MCF 10A (cell line): ENCODE measurements at regions not wholly inside any gene's neighbourhood (a gene's known extent, or its start where the extent isn't known, plus 50 kb on each side); places are given as distances from the start of the nearest gene placed in this dataset.
"Not testable (repeated sequence)": the region's sequence is repeated elsewhere in the genome, so short reads cannot be mapped to it uniquely, and the experiment has no call there.

Experiments used
- BruUV-seq: library from RNA; stranded (reverse); fragments of 400-500 nt; replicated peaks from 2 replicates; lab custom pipeline; 2021; lab: Mats Ljungman, UMichigan
- CTCF ChIA-PET: fragments of 300-600 bp; sonication (Branson Sonifier 250); formaldehyde crosslinking; extraction: SDS; loops from one replicate; lab custom pipeline; 2021; ENCODE audit warnings: antibody characterized with exemption, inconsistent platforms; lab: Yijun Ruan, JAX
- POLR2A ChIA-PET: fragments of 300-600, 350-650 bp; sonication (Branson Sonifier 250); formaldehyde crosslinking; extraction: SDS; loops from one replicate; lab custom pipeline; 2020; ENCODE audit warnings: antibody characterized with exemption, inconsistent platforms; lab: Yijun Ruan, JAX
- DNase-seq: peaks from one replicate; pipeline ENCODE4 v3.0.0-alpha.2; 2018; ENCODE audit not compliant: unreplicated experiment
- H3K27ac Mint-ChIP-seq: one replicate; pipeline ENCODE4 v1.8.0; 2022; ENCODE audit warnings: mild to moderate bottlenecking, low read depth, mixed read lengths; ENCODE audit not compliant: unreplicated experiment
- H3K27me3 Mint-ChIP-seq: one replicate; pipeline ENCODE4 v1.8.0; 2022; ENCODE audit warnings: mixed read lengths; ENCODE audit not compliant: insufficient read depth, unreplicated experiment
- H3K36me3 Mint-ChIP-seq: one replicate; pipeline ENCODE4 v1.8.0; 2022; ENCODE audit warnings: mild to moderate bottlenecking, moderate library complexity, mixed read lengths; ENCODE audit not compliant: insufficient read depth, unreplicated experiment
- H3K4me1 Mint-ChIP-seq: one replicate; pipeline ENCODE4 v1.8.0; 2022; ENCODE audit warnings: mixed read lengths; ENCODE audit not compliant: insufficient read depth, unreplicated experiment
- H3K4me3 Mint-ChIP-seq: one replicate; pipeline ENCODE4 v1.8.0; 2022; ENCODE audit warnings: mild to moderate bottlenecking, moderate library complexity, mixed read lengths; ENCODE audit not compliant: unreplicated experiment
- H3K9me3 Mint-ChIP-seq: one replicate; pipeline ENCODE4 v1.8.0; 2022; ENCODE audit warnings: mixed read lengths; ENCODE audit not compliant: unreplicated experiment
- intact Hi-C: fragments of 100-400 bp; cut with micrococcal nuclease; formaldehyde crosslinking; loops from 2 replicates; pipeline ENCODE4 v1.14.1; 2022
- TF ChIP-seq, protein P1 (sequence below): fragments of 200-600 bp; IDR thresholded peaks from one replicate; pipeline ENCODE4 v1.8.0; 2022; ENCODE audit warnings: antibody characterized with exemption, mild to moderate bottlenecking; ENCODE audit not compliant: unreplicated experiment

DNA sequence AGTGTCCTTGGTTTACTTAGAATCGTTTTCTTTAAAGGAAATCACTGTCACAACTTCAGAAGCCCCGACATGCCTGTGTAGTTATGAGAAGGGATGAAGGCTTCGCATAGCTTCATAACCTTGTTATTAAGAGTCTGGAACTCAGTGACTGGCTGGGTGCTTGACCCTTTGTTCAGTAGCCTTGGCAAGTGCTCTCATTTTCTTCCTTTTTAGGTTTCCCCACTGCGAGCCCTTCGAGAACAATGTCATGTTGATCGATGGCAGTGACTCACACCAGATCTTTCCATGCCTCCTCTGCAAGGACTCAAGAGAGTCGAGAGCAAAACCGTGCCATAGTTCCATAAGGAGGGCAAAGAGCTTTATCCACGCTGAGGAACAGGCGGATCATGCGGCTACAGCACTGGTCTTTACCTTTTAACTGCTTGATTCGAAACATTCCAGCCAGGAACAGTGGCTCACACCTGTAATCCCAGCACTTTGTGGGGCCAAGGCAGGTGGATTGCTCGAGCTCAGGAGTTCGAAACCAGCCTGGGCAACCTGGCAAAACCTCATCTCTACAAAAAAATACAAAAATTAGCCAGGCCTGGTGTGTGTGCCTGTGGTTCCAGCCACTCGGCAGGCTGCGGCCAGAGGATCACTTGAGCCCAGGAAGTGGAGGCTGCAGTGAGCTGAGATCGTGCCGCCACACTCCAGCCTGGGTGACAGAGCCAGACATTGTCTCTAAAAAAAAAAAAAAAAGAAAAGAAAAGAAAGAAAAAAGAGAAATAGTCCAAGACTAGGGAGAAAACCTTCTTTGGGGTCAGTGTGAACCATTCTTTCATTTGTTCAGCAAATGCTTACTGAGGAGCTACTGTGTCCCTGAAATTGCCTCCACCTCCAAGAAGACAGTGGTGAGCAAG, 95.4 kb upstream of the ERRFI1 start:
- Mint-ChIP-seq H3K27me3 (no peaks in the 10 kb centered on the region), H3K27ac (peak overlapping the region; percentile 92), H3K36me3 (peaks cover 7% of the 10 kb centered on the region), H3K4me1 (peaks cover 31% of the 10 kb centered on the region), H3K9me3 (peaks cover 8% of the 10 kb centered on the region), H3K4me3 (peak overlapping the region; percentile 35)
- peak; percentile 93 for DNase-seq
- BruUV-seq = no TSS peak
- intact Hi-C loops = no loop called here
- CTCF ChIA-PET = interaction anchor here (0.6 to 1.3 kb wide), 6 partner anchors 9 to 81 kb away, joined by 3 to 5 read pairs (median 4); no protein-coding TSS in a partner anchor
- TF ChIP-seq, protein P1, sequence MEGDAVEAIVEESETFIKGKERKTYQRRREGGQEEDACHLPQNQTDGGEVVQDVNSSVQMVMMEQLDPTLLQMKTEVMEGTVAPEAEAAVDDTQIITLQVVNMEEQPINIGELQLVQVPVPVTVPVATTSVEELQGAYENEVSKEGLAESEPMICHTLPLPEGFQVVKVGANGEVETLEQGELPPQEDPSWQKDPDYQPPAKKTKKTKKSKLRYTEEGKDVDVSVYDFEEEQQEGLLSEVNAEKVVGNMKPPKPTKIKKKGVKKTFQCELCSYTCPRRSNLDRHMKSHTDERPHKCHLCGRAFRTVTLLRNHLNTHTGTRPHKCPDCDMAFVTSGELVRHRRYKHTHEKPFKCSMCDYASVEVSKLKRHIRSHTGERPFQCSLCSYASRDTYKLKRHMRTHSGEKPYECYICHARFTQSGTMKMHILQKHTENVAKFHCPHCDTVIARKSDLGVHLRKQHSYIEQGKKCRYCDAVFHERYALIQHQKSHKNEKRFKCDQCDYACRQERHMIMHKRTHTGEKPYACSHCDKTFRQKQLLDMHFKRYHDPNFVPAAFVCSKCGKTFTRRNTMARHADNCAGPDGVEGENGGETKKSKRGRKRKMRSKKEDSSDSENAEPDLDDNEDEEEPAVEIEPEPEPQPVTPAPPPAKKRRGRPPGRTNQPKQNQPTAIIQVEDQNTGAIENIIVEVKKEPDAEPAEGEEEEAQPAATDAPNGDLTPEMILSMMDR = no peak
- POLR2A ChIA-PET = interaction anchor here (0.5 to 6.3 kb wide), 22 partner anchors 14 to 231 kb away, joined by 3 to 54 read pairs (median 4); no protein-coding TSS in a partner anchor

DNA sequence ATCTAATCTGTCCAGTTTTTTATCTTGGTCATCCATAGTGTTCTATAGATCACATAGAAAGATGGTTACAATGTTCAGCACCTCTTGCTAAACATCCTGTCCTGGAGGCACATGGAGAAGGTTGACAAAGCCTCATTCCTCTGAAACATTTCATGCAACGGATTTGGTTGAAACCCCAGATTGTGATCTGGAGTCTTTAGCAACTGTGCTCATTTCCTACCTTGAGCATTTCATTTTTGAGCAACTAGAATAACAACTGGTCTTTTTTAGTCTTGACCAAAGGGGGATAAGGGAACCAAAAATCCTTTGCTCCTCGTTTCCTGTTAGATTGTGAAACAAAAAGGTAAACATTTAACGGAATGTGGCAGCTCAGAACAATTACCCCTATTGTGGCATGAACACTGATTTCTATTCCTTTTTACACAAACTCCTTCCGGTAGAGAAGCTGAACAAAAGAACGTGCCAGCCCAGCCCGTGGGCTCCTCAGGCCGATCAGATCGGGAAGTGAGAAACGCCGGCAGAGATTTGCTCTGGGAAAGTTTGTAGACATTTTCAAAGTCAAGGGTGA, 94.7 kb upstream of the ERRFI1 start:
- no peaks in the 10 kb centered on the region for H3K27me3 Mint-ChIP-seq
- peaks cover 7% of the 10 kb centered on the region for H3K36me3 Mint-ChIP-seq
- TF ChIP-seq, protein P1 = no peak
- POLR2A ChIA-PET = interaction anchor here (0.6 to 6.3 kb wide), 18 partner anchors 15 to 193 kb away, joined by 3 to 54 read pairs (median 4); no protein-coding TSS in a partner anchor
- BruUV-seq = no TSS peak
- intact Hi-C loops = no loop called here
- peak; percentile 72 for DNase-seq
- peak overlapping the region; percentile 92 for H3K27ac Mint-ChIP-seq
- no peak overlapping the region for H3K4me3 Mint-ChIP-seq
- peaks cover 31% of the 10 kb centered on the region for H3K4me1 Mint-ChIP-seq
- peaks cover 5% of the 10 kb centered on the region for H3K9me3 Mint-ChIP-seq
- CTCF ChIA-PET = interaction anchor here (0.6 to 1.3 kb wide), 4 partner anchors 8 to 81 kb away, joined by 4 read pairs; no protein-coding TSS in a partner anchor

DNA sequence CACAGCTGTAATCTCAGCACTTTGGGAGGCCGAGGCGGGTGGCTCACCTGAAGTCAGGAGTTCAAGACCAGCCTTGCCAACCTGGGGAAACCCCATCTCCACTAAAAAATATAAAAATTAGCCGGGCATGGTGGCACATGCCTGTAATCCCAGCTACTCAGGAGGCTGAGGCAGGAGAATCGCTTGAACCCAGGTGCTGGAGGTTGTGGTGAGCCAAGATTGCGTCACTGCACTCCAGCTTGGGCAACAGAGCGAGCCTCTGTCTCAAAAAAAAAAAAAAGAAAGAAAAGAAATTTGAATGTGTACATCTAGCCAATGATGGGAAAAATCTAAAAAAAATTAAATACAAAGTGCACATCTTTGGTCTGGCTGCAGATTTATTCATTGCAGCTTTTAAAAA, 92.6 kb upstream of the ERRFI1 start:
- intact Hi-C loops = not testable (repeated sequence)
- POLR2A ChIA-PET = interaction anchor here (1.1 to 1.3 kb wide), 2 partner anchors 17 to 86 kb away, joined by 3 to 4 read pairs; no protein-coding TSS in a partner anchor

DNA sequence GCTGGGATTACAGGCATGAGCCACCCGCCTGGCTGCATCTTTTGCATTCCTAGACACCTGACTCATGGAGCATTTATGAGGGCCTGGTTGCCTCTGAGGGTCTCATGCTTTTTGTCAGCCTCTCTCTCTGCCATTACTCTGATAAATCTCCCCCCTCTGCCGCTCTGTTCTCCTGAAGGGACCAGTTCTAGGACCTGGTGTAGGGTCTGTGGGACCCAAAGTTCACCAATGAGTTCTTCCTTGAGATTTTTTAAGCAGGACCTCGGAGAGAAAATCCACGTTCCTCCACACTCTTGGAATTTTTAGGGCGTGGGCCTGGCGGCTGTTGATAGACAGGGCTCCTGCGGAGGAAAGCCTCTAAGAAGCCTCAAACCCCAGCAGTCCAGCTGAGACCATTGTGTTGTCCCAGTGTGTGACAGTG, 91.9 kb upstream of the ERRFI1 start:
- peaks cover 31% of the 10 kb centered on the region for H3K4me1 Mint-ChIP-seq
- H3K27ac Mint-ChIP-seq = no peak overlapping the region
- BruUV-seq = no TSS peak
- H3K36me3 Mint-ChIP-seq = peaks cover 2% of the 10 kb centered on the region
- POLR2A ChIA-PET = interaction anchor here (1.1 to 2.0 kb wide), 3 partner anchors 16 to 86 kb away, joined by 3 to 9 read pairs (median 4); no protein-coding TSS in a partner anchor
- no peak for DNase-seq
- CTCF ChIA-PET = interaction anchor here (0.5 kb wide), 1 partner anchor 196 kb away, joined by 3 read pairs; no protein-coding TSS in a partner anchor
- no peak overlapping the region for H3K4me3 Mint-ChIP-seq
- no peaks in the 10 kb centered on the region for H3K27me3 Mint-ChIP-seq
- TF ChIP-seq, protein P1 = no peak
- intact Hi-C loops = no loop called here
- no peaks in the 10 kb centered on the region for H3K9me3 Mint-ChIP-seq

More for the DNA sequence above, 92.6 kb upstream of the ERRFI1 start:
- CTCF ChIA-PET, H3K27ac Mint-ChIP-seq, BruUV-seq, H3K36me3 Mint-ChIP-seq, DNase-seq, H3K9me3 Mint-ChIP-seq, H3K4me3 Mint-ChIP-seq, H3K27me3 Mint-ChIP-seq: not testable (repeated sequence)
- H3K4me1 Mint-ChIP-seq = peaks cover 31% of the 10 kb centered on the region
